Activated B cell treated with CpG ODN at 0.5 μM for 24 hours (primary cell): ENCODE measurements at regions not wholly inside any gene's neighbourhood (a gene's known extent, or its start where the extent isn't known, plus 50 kb on each side); places are given as distances from the start of the nearest gene placed in this dataset.

Experiments used
- ATAC-seq: fragments of 200-7000 bp; cut with Tn5 transposase; one replicate; pipeline ENCODE4 v1.10.0; 2021; ENCODE audit warnings: low read depth, mild to moderate bottlenecking, moderate library complexity
- CTCF ChIA-PET: fragments of 350-600 bp; sonication (Branson Sonifier 250); formaldehyde crosslinking; loops from one replicate; lab custom pipeline; 2021; ENCODE audit warnings: antibody characterized with exemption; lab: Charles Lee
- POLR2A ChIA-PET: fragments of 350-600 bp; sonication (Branson Sonifier 250); formaldehyde crosslinking; loops from one replicate; lab custom pipeline; 2021; ENCODE audit warnings: antibody characterized with exemption; lab: Charles Lee
- DNase-seq: peaks from one replicate; pipeline ENCODE4 v3.0.0; 2022
- H3K27ac Mint-ChIP-seq: one replicate; pipeline ENCODE4 v1.8.0; 2020; ENCODE audit warnings: mixed read lengths
- H3K27me3 Mint-ChIP-seq: one replicate; pipeline ENCODE4 v1.8.0; 2021; ENCODE audit warnings: mixed read lengths
- H3K36me3 Mint-ChIP-seq: one replicate; pipeline ENCODE4 v1.8.0; 2021; ENCODE audit warnings: low read depth, mixed read lengths
- H3K4me1 Mint-ChIP-seq: one replicate; pipeline ENCODE4 v1.8.0; 2021; ENCODE audit warnings: mixed read lengths
- H3K4me3 Mint-ChIP-seq: one replicate; pipeline ENCODE4 v1.8.0; 2020; ENCODE audit warnings: mild to moderate bottlenecking, mixed read lengths
- H3K9me3 Mint-ChIP-seq: one replicate; pipeline ENCODE4 v1.8.0; 2020; ENCODE audit warnings: mixed read lengths
- intact Hi-C: fragments of 100-400 bp; cut with micrococcal nuclease; formaldehyde crosslinking; loops from one replicate; pipeline ENCODE4 v1.15.1; 2024
- TF ChIP-seq, protein P1 (sequence below): fragments of 200-600 bp; IDR thresholded peaks from one replicate; pipeline ENCODE4 v1.8.0; 2022; ENCODE audit warnings: antibody characterized with exemption, mild to moderate bottlenecking

DNA sequence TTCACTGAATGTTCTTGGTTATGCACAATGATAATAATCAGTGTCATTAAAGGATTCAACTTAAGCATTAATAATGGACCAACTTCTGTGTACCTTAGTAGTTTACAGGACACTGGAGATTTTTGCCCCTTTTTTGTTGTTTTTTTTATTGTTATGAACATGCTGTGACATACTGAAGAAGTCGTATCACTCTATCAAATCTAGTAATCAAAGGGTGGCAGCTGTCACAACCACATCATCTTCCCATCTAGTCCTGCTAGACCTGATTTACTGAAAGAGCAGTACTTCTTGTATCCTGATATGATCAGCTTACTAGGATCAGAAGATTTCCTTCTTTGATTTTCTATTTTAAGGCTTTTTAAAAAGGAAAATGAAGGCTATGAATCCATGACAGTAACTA, 504.6 kb upstream of the CELF2 start:
- TF ChIP-seq, protein P1, sequence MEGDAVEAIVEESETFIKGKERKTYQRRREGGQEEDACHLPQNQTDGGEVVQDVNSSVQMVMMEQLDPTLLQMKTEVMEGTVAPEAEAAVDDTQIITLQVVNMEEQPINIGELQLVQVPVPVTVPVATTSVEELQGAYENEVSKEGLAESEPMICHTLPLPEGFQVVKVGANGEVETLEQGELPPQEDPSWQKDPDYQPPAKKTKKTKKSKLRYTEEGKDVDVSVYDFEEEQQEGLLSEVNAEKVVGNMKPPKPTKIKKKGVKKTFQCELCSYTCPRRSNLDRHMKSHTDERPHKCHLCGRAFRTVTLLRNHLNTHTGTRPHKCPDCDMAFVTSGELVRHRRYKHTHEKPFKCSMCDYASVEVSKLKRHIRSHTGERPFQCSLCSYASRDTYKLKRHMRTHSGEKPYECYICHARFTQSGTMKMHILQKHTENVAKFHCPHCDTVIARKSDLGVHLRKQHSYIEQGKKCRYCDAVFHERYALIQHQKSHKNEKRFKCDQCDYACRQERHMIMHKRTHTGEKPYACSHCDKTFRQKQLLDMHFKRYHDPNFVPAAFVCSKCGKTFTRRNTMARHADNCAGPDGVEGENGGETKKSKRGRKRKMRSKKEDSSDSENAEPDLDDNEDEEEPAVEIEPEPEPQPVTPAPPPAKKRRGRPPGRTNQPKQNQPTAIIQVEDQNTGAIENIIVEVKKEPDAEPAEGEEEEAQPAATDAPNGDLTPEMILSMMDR, result no peak
- Mint-ChIP-seq H3K27ac (no peak overlapping the region), H3K4me1 (no peaks in the 10 kb centered on the region), H3K4me3 (no peak overlapping the region), H3K36me3 (no peaks in the 10 kb centered on the region), H3K27me3 (peaks cover 3% of the 10 kb centered on the region), H3K9me3 (no peaks in the 10 kb centered on the region)
- CTCF ChIA-PET, result no interaction called here
- no peak for DNase-seq
- POLR2A ChIA-PET, result no interaction called here
- ATAC-seq, result no peak
- intact Hi-C loops, result no loop called here

DNA sequence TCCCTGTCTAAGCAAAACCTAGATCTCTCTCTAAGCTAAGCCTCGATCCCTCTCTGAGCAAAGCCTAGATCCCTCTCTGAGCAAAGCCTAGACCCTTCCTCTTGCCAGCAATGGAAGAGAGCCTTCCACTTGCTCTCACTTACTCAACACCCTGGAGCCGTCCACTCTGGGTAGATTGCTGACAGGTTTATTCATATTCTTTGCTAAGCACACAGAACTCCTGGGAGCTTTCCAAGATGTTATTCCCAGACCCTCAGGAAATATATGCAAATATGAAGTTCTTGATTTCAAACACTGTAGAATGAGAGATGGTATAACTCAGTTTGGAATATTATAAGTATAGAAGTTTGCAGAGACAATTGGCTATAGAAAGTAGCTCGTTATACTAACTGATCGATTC, 503.8 kb upstream of the CELF2 start:
- Mint-ChIP-seq H3K9me3 (no peaks in the 10 kb centered on the region), H3K4me3 (no peak overlapping the region), H3K4me1 (no peaks in the 10 kb centered on the region), H3K36me3 (no peaks in the 10 kb centered on the region), H3K27me3 (peaks cover 3% of the 10 kb centered on the region), H3K27ac (no peak overlapping the region)
- ChIA-PET POLR2A (no interaction called here), CTCF (no interaction called here)
- intact Hi-C loops, result no loop called here
- ATAC-seq (no peak), DNase-seq (no peak)
- TF ChIP-seq, protein P1, result no peak

DNA sequence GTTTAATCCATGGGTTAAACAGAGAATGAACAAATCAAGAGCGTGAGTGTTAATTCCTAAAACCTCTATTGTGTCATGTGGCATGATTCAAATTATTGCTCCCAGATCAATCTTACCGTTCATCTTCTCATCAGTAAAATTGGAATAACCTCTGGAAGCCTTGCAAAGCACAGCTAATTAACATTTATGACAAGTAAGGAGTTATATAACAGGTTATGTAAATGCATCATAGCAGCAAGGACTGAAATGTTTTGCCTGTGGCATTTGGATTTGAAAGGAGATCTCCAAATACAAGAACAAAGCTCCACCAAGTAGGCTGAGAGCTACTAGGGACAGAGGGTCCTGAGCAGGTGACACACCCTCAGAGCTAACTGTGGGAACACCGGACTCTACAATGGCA, 502.9 kb upstream of the CELF2 start:
- CTCF ChIA-PET, result no interaction called here
- POLR2A ChIA-PET, result no interaction called here
- H3K27me3 Mint-ChIP-seq, result peaks cover 3% of the 10 kb centered on the region
- DNase-seq (no peak), ATAC-seq (no peak)
- H3K9me3 Mint-ChIP-seq, result no peaks in the 10 kb centered on the region
- intact Hi-C loops, result no loop called here
- TF ChIP-seq, protein P1, result no peak
- H3K27ac Mint-ChIP-seq, result no peak overlapping the region
- no peaks in the 10 kb centered on the region for H3K4me1 Mint-ChIP-seq
- H3K36me3 Mint-ChIP-seq, result no peaks in the 10 kb centered on the region
- no peak overlapping the region for H3K4me3 Mint-ChIP-seq

DNA sequence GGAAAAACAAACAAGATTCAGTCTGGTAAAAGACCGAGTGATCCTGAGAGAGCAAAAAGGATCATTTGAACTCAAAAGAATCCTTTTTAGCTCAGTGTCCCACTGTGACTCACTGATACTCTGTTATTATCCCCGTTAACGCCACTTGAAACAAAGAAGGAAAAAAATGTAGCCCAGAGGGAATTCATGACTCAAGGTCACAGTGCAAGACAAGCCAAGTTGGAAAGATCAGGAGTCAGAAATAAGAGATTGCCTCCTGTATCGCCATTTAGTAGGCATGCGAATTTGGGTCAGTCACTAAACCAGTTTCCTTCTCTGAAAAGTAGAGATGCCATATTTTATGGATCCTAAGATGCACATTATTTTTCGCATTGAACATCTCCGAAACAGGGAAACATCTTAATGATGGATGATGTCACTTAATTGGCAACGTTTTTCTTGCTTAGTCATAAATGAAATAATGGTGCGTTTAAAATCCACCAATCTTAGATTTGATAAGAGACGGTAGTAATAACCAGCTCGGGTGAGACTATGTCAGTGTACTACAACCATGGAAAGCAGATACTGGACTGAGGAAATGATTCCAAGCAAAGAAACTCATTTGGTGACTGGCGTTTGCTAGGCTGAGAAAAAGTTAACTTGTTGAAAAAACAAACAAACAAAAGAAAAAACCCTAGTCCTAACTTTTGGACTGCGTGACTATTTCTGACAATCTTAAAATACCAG, 502.0 kb upstream of the CELF2 start:
- Mint-ChIP-seq H3K4me1 (peaks cover 3% of the 10 kb centered on the region), H3K36me3 (no peaks in the 10 kb centered on the region), H3K27me3 (peaks cover 3% of the 10 kb centered on the region), H3K27ac (no peak overlapping the region), H3K4me3 (no peak overlapping the region), H3K9me3 (no peaks in the 10 kb centered on the region)
- TF ChIP-seq, protein P1, result no peak
- CTCF ChIA-PET, result no interaction called here
- POLR2A ChIA-PET, result no interaction called here
- intact Hi-C loops, result no loop called here
- ATAC-seq (no peak), DNase-seq (no peak)

DNA sequence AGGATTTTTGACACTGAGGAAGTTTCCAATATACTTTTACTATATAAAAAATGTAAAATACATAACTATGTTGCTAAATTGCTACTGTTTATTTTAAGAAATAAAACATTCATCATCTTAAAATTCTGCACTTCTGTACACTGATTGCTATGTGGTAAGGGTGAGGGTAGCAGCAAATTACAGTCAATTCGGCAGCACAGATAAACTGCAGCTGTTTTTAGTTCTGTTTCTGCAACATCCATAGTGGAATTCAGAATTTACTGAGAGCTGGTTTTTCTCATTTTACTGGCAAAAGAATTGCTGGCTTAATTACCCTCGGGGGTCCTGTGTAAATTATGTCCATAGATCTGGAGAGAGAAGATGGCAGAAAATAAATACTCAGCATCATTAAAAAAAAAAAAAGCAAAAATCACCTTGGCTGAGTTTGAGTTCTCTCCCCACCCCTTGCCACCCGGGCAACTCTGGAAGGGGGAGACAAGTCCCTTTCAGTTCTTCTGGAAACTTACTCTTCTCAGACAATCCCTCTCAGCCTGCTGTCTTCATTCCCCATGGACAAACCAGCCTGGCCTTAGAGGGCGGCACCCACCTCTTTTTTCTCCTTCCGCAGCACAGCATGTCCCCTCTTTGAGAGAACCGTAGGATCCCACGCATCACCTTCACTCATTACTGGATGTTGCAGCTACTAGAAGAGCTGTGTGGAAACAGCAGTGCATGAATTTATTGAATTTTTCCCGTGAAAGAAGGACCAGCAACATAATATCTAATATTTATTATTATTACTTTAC, 501.1 kb upstream of the CELF2 start:
- TF ChIP-seq, protein P1, result no peak

More for the DNA sequence above, 501.1 kb upstream of the CELF2 start:
- ChIA-PET CTCF (no interaction called here), POLR2A (no interaction called here)
- H3K27ac Mint-ChIP-seq, result no peak overlapping the region
- peaks cover 6% of the 10 kb centered on the region for H3K4me1 Mint-ChIP-seq
- ATAC-seq, result no peak
- peaks cover 3% of the 10 kb centered on the region for H3K27me3 Mint-ChIP-seq
- DNase-seq, result no peak
- H3K9me3 Mint-ChIP-seq, result no peaks in the 10 kb centered on the region
- intact Hi-C loops, result no loop called here
- H3K36me3 Mint-ChIP-seq, result no peaks in the 10 kb centered on the region
- no peak overlapping the region for H3K4me3 Mint-ChIP-seq
